ENCODE measurements at regions not wholly inside any gene's neighbourhood (a gene's known extent, or its start where the extent isn't known, plus 50 kb on each side); places are given as distances from the start of the nearest gene placed in this dataset.
A peak's percentile ranks its signal among the peaks of the same experiment; 100 is the strongest.

- Histone ChIP-seq H3K4ac (ENCODE audit: low read depth, low read length) (no peak overlapping the region), H2AFZ (ENCODE audit: insufficient read depth, low read length, poor library complexity) (no peak overlapping the region), H3K4me1 (ENCODE audit: control insufficient read depth in 1 of 2, insufficient read depth in 2 of 2, low read length in 2 of 2) (peaks cover 0 to 3% of the 10 kb centered on the region in 2 experiments), H2AK5ac (ENCODE audit: low read length) (no peak overlapping the region), H3K27me3 (ENCODE audit: insufficient read depth, low read length) (no peaks in the 10 kb centered on the region), H3K18ac (ENCODE audit: low read length) (no peak overlapping the region), H4K12ac (ENCODE audit: low read depth, low read length) (no peak overlapping the region), H3K4me3 (ENCODE audit: low read depth, low read length) (no peak overlapping the region), H3K27ac (ENCODE audit: low read depth, low read length) (no peak overlapping the region), H3K79me2 (ENCODE audit: control insufficient read depth, insufficient read depth, low read length, poor library complexity) (no peaks in the 10 kb centered on the region), H3K14ac (ENCODE audit: low read length) (no peak overlapping the region), H4K91ac (ENCODE audit: low read depth, low read length) (no peak overlapping the region), H3K36me3 (ENCODE audit: control insufficient read depth in 1 of 2, insufficient read depth in 2 of 2, low read length in 2 of 2) (no peaks in the 10 kb centered on the region), H3K79me1 (ENCODE audit: low read length) (no peaks in the 10 kb centered on the region), H2BK120ac (ENCODE audit: insufficient read depth, low read length, poor library complexity) (no peak overlapping the region), H3K9me3 (ENCODE audit: insufficient read depth, low read depth, low read length) (peaks cover 2% of the 10 kb centered on the region), H3K9ac (ENCODE audit: low read length) (no peak overlapping the region), H2BK12ac (ENCODE audit: low read length) (no peak overlapping the region), H4K8ac (ENCODE audit: low read depth, low read length) (no peak overlapping the region), H3K4me2 (ENCODE audit: low read length) (no peak overlapping the region), H2BK5ac (ENCODE audit: low read depth, low read length, poor library complexity) (no peak overlapping the region), H3K23ac (ENCODE audit: low read length) (no peak overlapping the region)
- WGBS (ENCODE audit: extremely low coverage, insufficient coverage, insufficient read length) = no CpG with 5 or more reads among the region's 5 CpGs
- DNase-seq = peak in 1 of 2 donors; percentile 29
Measured at GRCh38 chr17:13925579-13925978, 143.7 kb upstream of the COX10 start.

- Histone ChIP-seq H3K36me3 (ENCODE audit: control insufficient read depth in 1 of 2, insufficient read depth in 2 of 2, low read length in 2 of 2) (no peaks in the 10 kb centered on the region), H3K18ac (ENCODE audit: low read length) (no peak overlapping the region), H4K91ac (ENCODE audit: low read depth, low read length) (no peak overlapping the region), H2AFZ (ENCODE audit: insufficient read depth, low read length, poor library complexity) (no peak overlapping the region), H3K79me2 (ENCODE audit: control insufficient read depth, insufficient read depth, low read length, poor library complexity) (no peaks in the 10 kb centered on the region), H3K4me2 (ENCODE audit: low read length) (no peak overlapping the region), H2AK5ac (ENCODE audit: low read length) (no peak overlapping the region), H3K23ac (ENCODE audit: low read length) (no peak overlapping the region), H2BK5ac (ENCODE audit: low read depth, low read length, poor library complexity) (no peak overlapping the region), H3K79me1 (ENCODE audit: low read length) (no peaks in the 10 kb centered on the region), H2BK12ac (ENCODE audit: low read length) (no peak overlapping the region), H3K27ac (ENCODE audit: low read depth, low read length) (peak overlapping the region; percentile 20), H3K14ac (ENCODE audit: low read length) (no peak overlapping the region), H3K4me1 (ENCODE audit: control insufficient read depth in 1 of 2, insufficient read depth in 2 of 2, low read length in 2 of 2) (peaks cover 0 to 3% of the 10 kb centered on the region in 2 experiments), H2BK120ac (ENCODE audit: insufficient read depth, low read length, poor library complexity) (no peak overlapping the region), H3K4ac (ENCODE audit: low read depth, low read length) (no peak overlapping the region), H3K4me3 (ENCODE audit: low read depth, low read length) (no peak overlapping the region), H3K9ac (ENCODE audit: low read length) (no peak overlapping the region), H3K27me3 (ENCODE audit: insufficient read depth, low read length) (no peaks in the 10 kb centered on the region), H3K9me3 (ENCODE audit: insufficient read depth, low read depth, low read length) (peaks cover 2% of the 10 kb centered on the region), H4K12ac (ENCODE audit: low read depth, low read length) (no peak overlapping the region), H4K8ac (ENCODE audit: low read depth, low read length) (no peak overlapping the region)
- no CpG with 5 or more reads among the region's 3 CpGs for WGBS (ENCODE audit: extremely low coverage, insufficient coverage, insufficient read length)
- DNase-seq = peak; percentile 42 to 60
Measured at GRCh38 chr17:13931111-13931526, 138.2 kb upstream of the COX10 start.

- H3K79me1 ChIP-seq (ENCODE audit: low read length) = no peaks in the 10 kb centered on the region
- no peak overlapping the region for H3K4me3 ChIP-seq (ENCODE audit: low read depth, low read length)
- no peak overlapping the region for H3K18ac ChIP-seq (ENCODE audit: low read length)
- no peak overlapping the region for H2AK5ac ChIP-seq (ENCODE audit: low read length)
- no peak overlapping the region for H2BK12ac ChIP-seq (ENCODE audit: low read length)
- no peak overlapping the region for H3K4ac ChIP-seq (ENCODE audit: low read depth, low read length)
- H3K27me3 ChIP-seq (ENCODE audit: insufficient read depth, low read length) = no peaks in the 10 kb centered on the region
- peaks cover 0 to 3% of the 10 kb centered on the region in 2 experiments for H3K4me1 ChIP-seq (ENCODE audit: control insufficient read depth in 1 of 2, insufficient read depth in 2 of 2, low read length in 2 of 2)
- H4K8ac ChIP-seq (ENCODE audit: low read depth, low read length) = no peak overlapping the region
- no peak overlapping the region for H2AFZ ChIP-seq (ENCODE audit: insufficient read depth, low read length, poor library complexity)
- H2BK5ac ChIP-seq (ENCODE audit: low read depth, low read length, poor library complexity) = no peak overlapping the region
- WGBS (ENCODE audit: extremely low coverage, insufficient coverage, insufficient read length) = no CpG with 5 or more reads among the region's 4 CpGs
- no peak overlapping the region for H2BK120ac ChIP-seq (ENCODE audit: insufficient read depth, low read length, poor library complexity)
- peak; percentile 73 to 91 for DNase-seq
- H3K36me3 ChIP-seq (ENCODE audit: control insufficient read depth in 1 of 2, insufficient read depth in 2 of 2, low read length in 2 of 2) = no peaks in the 10 kb centered on the region
- no peak overlapping the region for H3K14ac ChIP-seq (ENCODE audit: low read length)
- H3K23ac ChIP-seq (ENCODE audit: low read length) = no peak overlapping the region
- no peak overlapping the region for H3K27ac ChIP-seq (ENCODE audit: low read depth, low read length)
- H4K91ac ChIP-seq (ENCODE audit: low read depth, low read length) = no peak overlapping the region
- H3K9me3 ChIP-seq (ENCODE audit: insufficient read depth, low read depth, low read length) = peaks cover 2% of the 10 kb centered on the region
- H4K12ac ChIP-seq (ENCODE audit: low read depth, low read length) = no peak overlapping the region
- H3K79me2 ChIP-seq (ENCODE audit: control insufficient read depth, insufficient read depth, low read length, poor library complexity) = no peaks in the 10 kb centered on the region
- no peak overlapping the region for H3K9ac ChIP-seq (ENCODE audit: low read length)
- no peak overlapping the region for H3K4me2 ChIP-seq (ENCODE audit: low read length)
Measured at GRCh38 chr17:13931800-13932460, 137.4 kb upstream of the COX10 start.

- no peak overlapping the region for H2BK5ac ChIP-seq (ENCODE audit: low read depth, low read length, poor library complexity)
- no peak for DNase-seq
- H2AK5ac ChIP-seq (ENCODE audit: low read length) = no peak overlapping the region
- no peaks in the 10 kb centered on the region for H3K79me2 ChIP-seq (ENCODE audit: control insufficient read depth, insufficient read depth, low read length, poor library complexity)
- no peak overlapping the region for H3K9ac ChIP-seq (ENCODE audit: low read length)
- no peak overlapping the region for H3K4me2 ChIP-seq (ENCODE audit: low read length)
- H3K14ac ChIP-seq (ENCODE audit: low read length) = no peak overlapping the region
- H3K36me3 ChIP-seq (ENCODE audit: control insufficient read depth in 1 of 2, insufficient read depth in 2 of 2, low read length in 2 of 2) = no peaks in the 10 kb centered on the region
- H3K79me1 ChIP-seq (ENCODE audit: low read length) = no peaks in the 10 kb centered on the region
- H3K27me3 ChIP-seq (ENCODE audit: insufficient read depth, low read length) = no peaks in the 10 kb centered on the region
- no peak overlapping the region for H3K23ac ChIP-seq (ENCODE audit: low read length)
- no peak overlapping the region for H2AFZ ChIP-seq (ENCODE audit: insufficient read depth, low read length, poor library complexity)
- no peaks in the 10 kb centered on the region for H3K9me3 ChIP-seq (ENCODE audit: insufficient read depth, low read depth, low read length)
- H3K4me3 ChIP-seq (ENCODE audit: low read depth, low read length) = no peak overlapping the region
- H2BK120ac ChIP-seq (ENCODE audit: insufficient read depth, low read length, poor library complexity) = no peak overlapping the region
- H3K18ac ChIP-seq (ENCODE audit: low read length) = no peak overlapping the region
- WGBS (ENCODE audit: extremely low coverage, insufficient coverage, insufficient read length) = no CpG with 5 or more reads among the region's 8 CpGs
- no peak overlapping the region for H4K91ac ChIP-seq (ENCODE audit: low read depth, low read length)
- H2BK12ac ChIP-seq (ENCODE audit: low read length) = no peak overlapping the region
- no peaks in the 10 kb centered on the region for H3K4me1 ChIP-seq (ENCODE audit: control insufficient read depth in 1 of 2, insufficient read depth in 2 of 2, low read length in 2 of 2)
- H3K27ac ChIP-seq (ENCODE audit: low read depth, low read length) = no peak overlapping the region
- H4K8ac ChIP-seq (ENCODE audit: low read depth, low read length) = no peak overlapping the region
- H4K12ac ChIP-seq (ENCODE audit: low read depth, low read length) = no peak overlapping the region
- no peak overlapping the region for H3K4ac ChIP-seq (ENCODE audit: low read depth, low read length)
Measured at GRCh38 chr17:13933441-13934276, 135.6 kb upstream of the COX10 start.

All from trophoblast cell (in vitro differentiated cells and primary cell).